GM12878 (cell line): ENCODE measurements at regions not wholly inside any gene's neighbourhood (a gene's known extent, or its start where the extent isn't known, plus 50 kb on each side); places are given as distances from the start of the nearest gene placed in this dataset.

Experiments
- ATAC-seq: fragments of 200-7000 bp; cut with Tn5 transposase; 3 replicates; pipeline ENCODE4 v1.9.1; 2020; ENCODE audit warnings: mild to moderate bottlenecking, moderate library complexity
- BruUV-seq: library from RNA; stranded (reverse); fragments of 400-500 nt; replicated peaks from 2 replicates; lab custom pipeline; 2021; lab: Mats Ljungman, UMichigan
- CTCF ChIA-PET: fragments of 300-600 bp; sonication (Branson Sonifier 250); formaldehyde crosslinking; extraction: SDS; loops from one replicate; lab custom pipeline; 2021; ENCODE audit warnings: inconsistent platforms; lab: Yijun Ruan, JAX
- POLR2A ChIA-PET: fragments of 350-600 bp; formaldehyde crosslinking; extraction: SDS; loops from one replicate; lab custom pipeline; 2021; ENCODE audit warnings: inconsistent platforms; lab: Charles Lee
- RAD21 ChIA-PET: fragments of 300-600 bp; sonication (Branson Sonifier 250); formaldehyde crosslinking; loops from one replicate; lab custom pipeline; 2023; ENCODE audit warnings: antibody characterized with exemption; ENCODE audit not compliant: unreplicated experiment; lab: Charles Lee
- SMC1A ChIA-PET: fragments of 300-600 bp; sonication (Branson Sonifier 250); formaldehyde crosslinking; loops from one replicate; lab custom pipeline; 2023; ENCODE audit not compliant: unreplicated experiment, uncharacterized antibody; lab: Charles Lee
- DNase-seq: peaks from one replicate; pipeline ENCODE4 v3.0.0-alpha.2; 2011; ENCODE audit warnings: low read depth, low spot score
- FAIRE-seq: peaks from 3 replicates; lab custom pipeline; 2011; peaks lifted over from hg19 to GRCh38; lab: Jason Lieb, UNC
- H2AFZ ChIP-seq: 2 replicates; pipeline ENCODE4 v1.6.0; 2011; ENCODE audit warnings: low read depth, low read length, control low read depth; ENCODE audit not compliant: control insufficient read depth
- H3K27ac ChIP-seq: 2 replicates; pipeline ENCODE4 v1.5.1; 2011; ENCODE audit warnings: control low read depth; ENCODE audit not compliant: control insufficient read depth, insufficient read depth
- H3K27me3 ChIP-seq, 2 experiments: replicated peaks in 1 of 2; 2 replicates each; pipeline versions ENCODE4 v1.6.0 to v1.6.1; 2011; ENCODE audit warnings: low read length in 1 of 2; ENCODE audit not compliant: control insufficient read depth in 2 of 2, insufficient read depth in 2 of 2
- H3K36me3 ChIP-seq, 2 experiments: 2 replicates each; pipeline ENCODE4 v1.5.1; 2011; ENCODE audit warnings: low read length in 1 of 2; ENCODE audit not compliant: control insufficient read depth in 2 of 2, insufficient read depth in 2 of 2
- H3K4me1 ChIP-seq: 2 replicates; pipeline ENCODE4 v1.6.1; 2011; ENCODE audit warnings: mild to moderate bottlenecking, low read length, moderate library complexity, mixed read lengths; ENCODE audit not compliant: control insufficient read depth, insufficient read depth
- H3K4me2 ChIP-seq: 2 replicates; pipeline ENCODE4 v1.6.0; 2011; ENCODE audit warnings: control low read depth; ENCODE audit not compliant: control insufficient read depth, insufficient read depth
- H3K4me3 ChIP-seq: fragments of 200-600 bp; sonication (generic); 2 replicates; pipeline ENCODE4 v1.5.1; 2016
- H3K79me2 ChIP-seq: 2 replicates; pipeline ENCODE4 v1.6.0; 2011; ENCODE audit warnings: low read length; ENCODE audit not compliant: control insufficient read depth, insufficient read depth
- H3K9ac ChIP-seq: 2 replicates; pipeline ENCODE4 v1.8.0; 2011; ENCODE audit warnings: low read length, control low read depth, mixed read lengths; ENCODE audit not compliant: control insufficient read depth, insufficient read depth
- H3K9me3 ChIP-seq: replicated peaks from 3 replicates; pipeline ENCODE4 v1.5.1; 2011; ENCODE audit warnings: mild to moderate bottlenecking, low read length; ENCODE audit not compliant: control insufficient read depth, insufficient read depth
- H4K20me1 ChIP-seq: 2 replicates; pipeline ENCODE4 v1.6.0; 2011; ENCODE audit not compliant: control insufficient read depth, insufficient read depth
- HDAC2 ChIP-seq: fragments of 200-600 bp; sonication (generic); IDR thresholded peaks from 2 replicates; pipeline ENCODE4 v1.6.1; 2017
- MTA2 ChIP-seq: fragments of 450-650 bp; IDR thresholded peaks from 2 replicates; pipeline ENCODE4 v1.6.1; 2016; ENCODE audit warnings: low read depth, mild to moderate bottlenecking, moderate library complexity
- NFXL1 ChIP-seq: fragments of 450-650 bp; IDR thresholded peaks from 2 replicates; pipeline ENCODE4 v1.6.1; 2017; ENCODE audit warnings: antibody characterized with exemption, mild to moderate bottlenecking, borderline replicate concordance
- NR2C2 ChIP-seq: IDR thresholded peaks from 2 replicates; pipeline ENCODE4 v1.6.1; 2011; ENCODE audit warnings: borderline replicate concordance, low read depth; ENCODE audit not compliant: control insufficient read depth, insufficient read length
- NR2F1 ChIP-seq: fragments of 450-650 bp; conservative IDR thresholded peaks from 2 replicates; pipeline ENCODE4 v1.6.1; 2017; ENCODE audit warnings: mild to moderate bottlenecking
- POLR2A ChIP-seq: IDR thresholded peaks from 2 replicates; pipeline ENCODE4 v1.6.1; 2011; ENCODE audit warnings: low read depth, mild to moderate bottlenecking, low read length
- RAD21 ChIP-seq: IDR thresholded peaks from 2 replicates; pipeline ENCODE4 v1.6.1; 2011; ENCODE audit warnings: mild to moderate bottlenecking, low read depth, low read length, moderate library complexity; ENCODE audit not compliant: insufficient read depth
- YBX1 ChIP-seq: fragments of 450-650 bp; IDR thresholded peaks from 2 replicates; pipeline ENCODE4 v1.6.1; 2016; ENCODE audit warnings: antibody characterized with exemption
- ZNF207 ChIP-seq: fragments of 450-650 bp; IDR thresholded peaks from 2 replicates; pipeline ENCODE4 v1.6.1; 2014; ENCODE audit warnings: antibody characterized with exemption, mild to moderate bottlenecking, borderline replicate concordance
- WGBS: methylation state at CpG from one replicate; pipeline ENCODE4 v1.1.6; 2016; ENCODE audit warnings: low lambda C conversion rate; ENCODE audit not compliant: insufficient replicate concordance, insufficient coverage; ENCODE audit errors: missing lambda C conversion rate; 5-methylcytosine and 5-hydroxymethylcytosine counted together
- in situ Hi-C: fragments of 300-500 bp; cut with MboI; formaldehyde crosslinking; loops from 9 replicates; pipeline ENCODE4 v1.14.3; 2018; ENCODE audit warnings: mixed read lengths
- intact Hi-C: fragments of 100-400 bp; cut with micrococcal nuclease; formaldehyde crosslinking; loops from one replicate; pipeline ENCODE4 v1.14.2; 2022; ENCODE audit not compliant: unreplicated experiment
- TF ChIP-seq, protein P1 (sequence below): fragments of 150-350 bp; IDR thresholded peaks from 2 replicates; pipeline ENCODE4 v1.6.1; 2014; ENCODE audit warnings: mild to moderate bottlenecking, low read depth, low read length
- TF ChIP-seq, protein P2 (sequence below): fragments of 450-650 bp; formaldehyde crosslinking; IDR thresholded peaks from 2 replicates; pipeline ENCODE4 v1.4.0; 2022; ENCODE audit warnings: mild to moderate bottlenecking, moderate library complexity
- TF ChIP-seq, protein P3 (sequence below): fragments of 450-650 bp; conservative IDR thresholded peaks from 2 replicates; pipeline ENCODE4 v1.6.1; 2017; ENCODE audit warnings: mild to moderate bottlenecking, moderate library complexity
- TF ChIP-seq, protein P4 (sequence below): fragments of 450-650 bp; IDR thresholded peaks from 2 replicates; pipeline ENCODE4 v1.6.1; 2016; ENCODE audit warnings: mild to moderate bottlenecking
- TF ChIP-seq, protein P5 (sequence below): IDR thresholded peaks from 2 replicates; pipeline ENCODE4 v1.6.1; 2011; ENCODE audit warnings: borderline replicate concordance, low read depth, mild to moderate bottlenecking, moderate library complexity, mixed read lengths, low read length; ENCODE audit not compliant: insufficient read depth; ENCODE audit errors: extremely low read length

DNA sequence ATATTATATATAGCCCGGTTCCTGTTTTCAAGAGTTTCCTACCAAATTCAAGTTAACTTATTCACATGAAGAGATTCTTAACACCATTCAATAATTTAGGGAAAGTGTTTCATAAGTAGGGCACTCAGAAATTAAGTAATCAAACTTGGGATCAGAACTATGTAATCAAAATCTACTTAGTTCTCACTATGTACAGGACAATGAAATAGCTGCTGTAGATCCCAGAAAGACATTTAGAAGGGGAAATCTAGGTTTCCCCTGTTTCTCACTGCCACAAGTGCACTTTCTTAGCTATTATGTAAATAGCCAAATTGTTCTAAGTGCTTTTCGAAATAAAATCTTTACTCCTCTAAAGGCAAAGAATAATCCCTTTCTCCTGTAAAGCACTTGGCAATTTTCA, 493.6 kb upstream of the SETBP1 start:
- RAD21 ChIA-PET: no interaction called here
- 28% methylated on average over 2 of the region's 2 CpGs for WGBS
- H3K36me3 ChIP-seq: no peaks in the 10 kb centered on the region

More for the DNA sequence above, 493.6 kb upstream of the SETBP1 start:
- no peak overlapping the region for H3K4me2 ChIP-seq
- CTCF ChIA-PET: interaction anchor here (0.6 kb wide), 1 partner anchor 352 kb away, joined by 5 read pairs; no protein-coding TSS in a partner anchor
- no peak for DNase-seq
- H3K9me3 ChIP-seq: no peaks in the 10 kb centered on the region
- no peak overlapping the region for H2AFZ ChIP-seq
- POLR2A ChIA-PET: no interaction called here
- SMC1A ChIA-PET: interaction anchor here (1.2 kb wide), 1 partner anchor 10 kb away, joined by 3 read pairs; no protein-coding TSS in a partner anchor
- in situ Hi-C loops (no loop called here), intact Hi-C loops (no loop called here)
- no peaks in the 10 kb centered on the region for H3K79me2 ChIP-seq
- H3K4me3 ChIP-seq: no peak overlapping the region
- TF ChIP-seq, protein P1, sequence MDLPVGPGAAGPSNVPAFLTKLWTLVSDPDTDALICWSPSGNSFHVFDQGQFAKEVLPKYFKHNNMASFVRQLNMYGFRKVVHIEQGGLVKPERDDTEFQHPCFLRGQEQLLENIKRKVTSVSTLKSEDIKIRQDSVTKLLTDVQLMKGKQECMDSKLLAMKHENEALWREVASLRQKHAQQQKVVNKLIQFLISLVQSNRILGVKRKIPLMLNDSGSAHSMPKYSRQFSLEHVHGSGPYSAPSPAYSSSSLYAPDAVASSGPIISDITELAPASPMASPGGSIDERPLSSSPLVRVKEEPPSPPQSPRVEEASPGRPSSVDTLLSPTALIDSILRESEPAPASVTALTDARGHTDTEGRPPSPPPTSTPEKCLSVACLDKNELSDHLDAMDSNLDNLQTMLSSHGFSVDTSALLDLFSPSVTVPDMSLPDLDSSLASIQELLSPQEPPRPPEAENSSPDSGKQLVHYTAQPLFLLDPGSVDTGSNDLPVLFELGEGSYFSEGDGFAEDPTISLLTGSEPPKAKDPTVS: no peak
- TF ChIP-seq POLR2A (no peak), NR2F1 (no peak), ZNF207 (no peak), NR2C2 (no peak), YBX1 (no peak), HDAC2 (no peak), MTA2 (no peak), RAD21 (no peak), NFXL1 (no peak)
- TF ChIP-seq, protein P2, sequence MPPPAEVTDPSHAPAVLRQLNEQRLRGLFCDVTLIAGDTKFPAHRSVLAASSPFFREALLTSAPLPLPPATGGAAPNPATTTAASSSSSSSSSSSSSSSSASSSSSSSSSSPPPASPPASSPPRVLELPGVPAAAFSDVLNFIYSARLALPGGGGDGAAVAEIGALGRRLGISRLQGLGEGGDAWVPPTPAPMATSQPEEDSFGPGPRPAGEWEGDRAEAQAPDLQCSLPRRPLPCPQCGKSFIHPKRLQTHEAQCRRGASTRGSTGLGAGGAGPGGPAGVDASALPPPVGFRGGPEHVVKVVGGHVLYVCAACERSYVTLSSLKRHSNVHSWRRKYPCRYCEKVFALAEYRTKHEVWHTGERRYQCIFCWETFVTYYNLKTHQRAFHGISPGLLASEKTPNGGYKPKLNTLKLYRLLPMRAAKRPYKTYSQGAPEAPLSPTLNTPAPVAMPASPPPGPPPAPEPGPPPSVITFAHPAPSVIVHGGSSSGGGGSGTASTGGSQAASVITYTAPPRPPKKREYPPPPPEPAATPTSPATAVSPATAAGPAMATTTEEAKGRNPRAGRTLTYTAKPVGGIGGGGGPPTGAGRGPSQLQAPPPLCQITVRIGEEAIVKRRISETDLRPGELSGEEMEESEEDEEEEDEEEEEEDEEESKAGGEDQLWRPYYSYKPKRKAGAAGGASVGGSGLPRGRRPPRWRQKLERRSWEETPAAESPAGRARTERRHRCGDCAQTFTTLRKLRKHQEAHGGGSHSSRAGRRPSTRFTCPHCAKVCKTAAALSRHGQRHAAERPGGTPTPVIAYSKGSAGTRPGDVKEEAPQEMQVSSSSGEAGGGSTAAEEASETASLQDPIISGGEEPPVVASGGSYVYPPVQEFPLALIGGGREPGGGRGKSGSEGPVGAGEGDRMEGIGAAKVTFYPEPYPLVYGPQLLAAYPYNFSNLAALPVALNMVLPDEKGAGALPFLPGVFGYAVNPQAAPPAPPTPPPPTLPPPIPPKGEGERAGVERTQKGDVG (CRISPR knock-in tag): no peak
- TF ChIP-seq, protein P3, sequence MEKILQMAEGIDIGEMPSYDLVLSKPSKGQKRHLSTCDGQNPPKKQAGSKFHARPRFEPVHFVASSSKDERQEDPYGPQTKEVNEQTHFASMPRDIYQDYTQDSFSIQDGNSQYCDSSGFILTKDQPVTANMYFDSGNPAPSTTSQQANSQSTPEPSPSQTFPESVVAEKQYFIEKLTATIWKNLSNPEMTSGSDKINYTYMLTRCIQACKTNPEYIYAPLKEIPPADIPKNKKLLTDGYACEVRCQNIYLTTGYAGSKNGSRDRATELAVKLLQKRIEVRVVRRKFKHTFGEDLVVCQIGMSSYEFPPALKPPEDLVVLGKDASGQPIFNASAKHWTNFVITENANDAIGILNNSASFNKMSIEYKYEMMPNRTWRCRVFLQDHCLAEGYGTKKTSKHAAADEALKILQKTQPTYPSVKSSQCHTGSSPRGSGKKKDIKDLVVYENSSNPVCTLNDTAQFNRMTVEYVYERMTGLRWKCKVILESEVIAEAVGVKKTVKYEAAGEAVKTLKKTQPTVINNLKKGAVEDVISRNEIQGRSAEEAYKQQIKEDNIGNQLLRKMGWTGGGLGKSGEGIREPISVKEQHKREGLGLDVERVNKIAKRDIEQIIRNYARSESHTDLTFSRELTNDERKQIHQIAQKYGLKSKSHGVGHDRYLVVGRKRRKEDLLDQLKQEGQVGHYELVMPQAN: no peak
- TF ChIP-seq, protein P4, sequence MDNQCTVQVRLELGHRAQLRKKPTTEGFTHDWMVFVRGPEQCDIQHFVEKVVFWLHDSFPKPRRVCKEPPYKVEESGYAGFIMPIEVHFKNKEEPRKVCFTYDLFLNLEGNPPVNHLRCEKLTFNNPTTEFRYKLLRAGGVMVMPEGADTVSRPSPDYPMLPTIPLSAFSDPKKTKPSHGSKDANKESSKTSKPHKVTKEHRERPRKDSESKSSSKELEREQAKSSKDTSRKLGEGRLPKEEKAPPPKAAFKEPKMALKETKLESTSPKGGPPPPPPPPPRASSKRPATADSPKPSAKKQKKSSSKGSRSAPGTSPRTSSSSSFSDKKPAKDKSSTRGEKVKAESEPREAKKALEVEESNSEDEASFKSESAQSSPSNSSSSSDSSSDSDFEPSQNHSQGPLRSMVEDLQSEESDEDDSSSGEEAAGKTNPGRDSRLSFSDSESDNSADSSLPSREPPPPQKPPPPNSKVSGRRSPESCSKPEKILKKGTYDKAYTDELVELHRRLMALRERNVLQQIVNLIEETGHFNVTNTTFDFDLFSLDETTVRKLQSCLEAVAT: no peak
- TF ChIP-seq, protein P5, sequence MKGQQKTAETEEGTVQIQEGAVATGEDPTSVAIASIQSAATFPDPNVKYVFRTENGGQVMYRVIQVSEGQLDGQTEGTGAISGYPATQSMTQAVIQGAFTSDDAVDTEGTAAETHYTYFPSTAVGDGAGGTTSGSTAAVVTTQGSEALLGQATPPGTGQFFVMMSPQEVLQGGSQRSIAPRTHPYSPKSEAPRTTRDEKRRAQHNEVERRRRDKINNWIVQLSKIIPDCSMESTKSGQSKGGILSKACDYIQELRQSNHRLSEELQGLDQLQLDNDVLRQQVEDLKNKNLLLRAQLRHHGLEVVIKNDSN: no peak
- no peaks in the 10 kb centered on the region; a peak in 1 of 4 replicates for H3K27me3 ChIP-seq
- no peaks in the 10 kb centered on the region for H3K4me1 ChIP-seq
- ATAC-seq: no peak
- H3K9ac ChIP-seq: no peak overlapping the region
- H3K27ac ChIP-seq: no peak overlapping the region
- BruUV-seq: no TSS peak
- H4K20me1 ChIP-seq: no peaks in the 10 kb centered on the region
- no peak for FAIRE-seq
